ENCODE measurements at regions not wholly inside any gene's neighbourhood (a gene's known extent, or its start where the extent isn't known, plus 50 kb on each side); places are given as distances from the start of the nearest gene placed in this dataset.

DNA sequence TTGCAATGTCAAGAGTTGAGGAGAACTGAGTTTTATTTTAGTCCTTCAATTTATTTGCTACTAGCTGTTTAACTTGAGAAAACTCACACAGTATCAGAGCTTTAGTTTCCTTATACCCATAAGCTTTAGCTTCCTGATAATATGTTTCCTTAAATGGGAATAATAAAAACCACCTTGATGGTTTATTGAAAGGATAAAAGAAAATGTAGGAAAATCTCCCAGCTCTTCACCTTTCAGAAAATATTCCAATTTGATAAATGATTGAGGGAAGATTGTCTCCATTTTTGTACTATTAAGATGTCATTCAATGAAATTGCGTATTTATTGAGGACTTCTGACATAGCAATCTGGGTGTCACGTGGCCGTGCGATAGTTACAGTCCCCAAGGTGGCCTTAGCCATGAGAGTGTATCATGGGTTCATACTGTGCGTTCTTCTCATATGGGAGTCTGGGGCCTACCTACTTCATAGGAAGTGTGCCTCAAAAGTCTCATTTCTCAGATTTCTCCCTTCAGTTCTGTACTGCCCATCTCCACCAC, 296.3 kb upstream of the BMP2 start:
- no peak for TF ChIP-seq CTCF (IDR thresholded peaks at IDR 0.05; ENCODE audit: low read depth, low read length)
- TF ChIP-seq POLR2A (IDR thresholded peaks at IDR 0.05; ENCODE audit: extremely low read depth, insufficient read length): no peak

Measured in NB4 (cell line).